ENCODE measurements at regions not wholly inside any gene's neighbourhood (a gene's known extent, or its start where the extent isn't known, plus 50 kb on each side); places are given as distances from the start of the nearest gene placed in this dataset.

DNA sequence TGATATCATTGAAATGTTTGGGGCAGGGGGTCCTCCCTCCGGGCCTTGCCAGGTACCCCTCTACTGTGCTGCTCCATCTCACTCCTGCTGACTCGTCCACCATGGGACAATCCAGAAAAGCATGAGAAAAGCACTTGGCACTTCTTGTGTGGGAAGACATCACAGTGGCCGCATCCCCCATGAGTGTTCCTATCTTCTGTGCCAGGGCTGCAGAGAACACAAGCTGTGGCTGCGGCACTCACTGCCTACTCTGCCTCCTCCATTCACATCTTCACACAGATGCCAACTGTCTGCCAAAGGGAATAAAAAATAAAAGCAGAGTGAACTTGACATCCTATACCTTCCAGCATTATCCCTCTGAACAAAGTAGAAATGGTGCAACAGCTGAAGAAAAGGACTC lies 117.4 kb upstream of the PROKR2 start:
- no peaks in the 10 kb centered on the region for H3K36me3 ChIP-seq (ENCODE audit: control insufficient read depth in 2 of 4, insufficient read depth in 4 of 4, low read length in 3 of 4)
- H2AK5ac ChIP-seq (ENCODE audit: low read depth, low read length) = no peak overlapping the region
- no peak overlapping the region for H3K27ac ChIP-seq (ENCODE audit: low read depth, low read length)
- H4K8ac ChIP-seq (ENCODE audit: extremely low read depth, insufficient read depth, low read length) = no peak overlapping the region
- no peaks in the 10 kb centered on the region for H3K79me1 ChIP-seq (ENCODE audit: low read depth, low read length)
- no peak for TF ChIP-seq SAP30 (IDR thresholded peaks at IDR 0.05; ENCODE audit: insufficient read depth, insufficient replicate concordance, low read length)
- TF ChIP-seq HDAC2 (IDR thresholded peaks at IDR 0.05; ENCODE audit: borderline replicate concordance in 1 of 2, low read depth in 2 of 2, low read length in 2 of 2) = no peak
- no peak for TF ChIP-seq SP1 (IDR thresholded peaks at IDR 0.05; ENCODE audit: low read depth, low read length)
- no peak for TF ChIP-seq CREB1 (IDR thresholded peaks at IDR 0.05)
- no peak for TF ChIP-seq CEBPB (IDR thresholded peaks at IDR 0.05; ENCODE audit: low read depth, low read length)
- no peak for TF ChIP-seq POLR2AphosphoS5 (IDR thresholded peaks at IDR 0.05; ENCODE audit: low read depth, low read length)
- TF ChIP-seq SIN3A (conservative IDR thresholded peaks at IDR 0.05 in 1 of 2, IDR thresholded peaks at IDR 0.05 in 1 of 2; ENCODE audit: low read depth in 1 of 2, low read length in 2 of 2) = no peak
- no peak for TF ChIP-seq RXRA (IDR thresholded peaks at IDR 0.05; ENCODE audit: insufficient read depth, low read depth, low read length)
- no peak for TF ChIP-seq TCF12 (IDR thresholded peaks at IDR 0.05; ENCODE audit: low read depth, low read length)
- TF ChIP-seq BRCA1 (IDR thresholded peaks at IDR 0.05; ENCODE audit: low read depth, low read length) = no peak
- no peak for TF ChIP-seq TBP (IDR thresholded peaks at IDR 0.05; ENCODE audit: low read depth, low read length)
- TF ChIP-seq POU5F1 (IDR thresholded peaks at IDR 0.05; ENCODE audit: low read depth, low read length) = no peak
- TF ChIP-seq RAD21 (IDR thresholded peaks at IDR 0.05 in 1 of 2, conservative IDR thresholded peaks at IDR 0.05 in 1 of 2; ENCODE audit: low read depth in 2 of 2, low read length in 2 of 2) = no peak
- no peak for TF ChIP-seq EGR1 (IDR thresholded peaks at IDR 0.05; ENCODE audit: borderline replicate concordance, low read depth, low read length)
- TF ChIP-seq, protein P1, sequence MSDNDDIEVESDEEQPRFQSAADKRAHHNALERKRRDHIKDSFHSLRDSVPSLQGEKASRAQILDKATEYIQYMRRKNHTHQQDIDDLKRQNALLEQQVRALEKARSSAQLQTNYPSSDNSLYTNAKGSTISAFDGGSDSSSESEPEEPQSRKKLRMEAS (IDR thresholded peaks at IDR 0.05) = no peak
- H2AFZ ChIP-seq (ENCODE audit: low read length) = no peak overlapping the region
- H3K79me2 ChIP-seq (ENCODE audit: control insufficient read depth in 1 of 2, insufficient read depth in 2 of 2, low read length in 2 of 2) = no peaks in the 10 kb centered on the region
- CTCF ChIA-PET (ENCODE audit: partially characterized antibody) = interaction anchor here (0.6 to 1.7 kb wide), 2 partner anchors 15 to 41 kb away, joined by 3 to 6 read pairs; no protein-coding TSS in a partner anchor
- FAIRE-seq = no peak
- H3K9me3 ChIP-seq (ENCODE audit: insufficient read depth in 2 of 2, low read depth in 1 of 2, low read length in 1 of 2) = no peaks in the 10 kb centered on the region
- WGBS, 2 experiments (ENCODE audit: extremely low coverage in 1 of 2, insufficient coverage in 1 of 2, insufficient read length in 1 of 2, insufficient replicate concordance in 2 of 2, low coverage in 1 of 2, low lambda C conversion rate in 2 of 2, missing lambda C conversion rate in 1 of 2) = 85% methylated on average over 4 of the region's 4 CpGs; no CpG with 5 or more reads in 1 of the 2 experiments
- no peak overlapping the region for H3K14ac ChIP-seq (ENCODE audit: insufficient read length)
- H4K91ac ChIP-seq (replicated peaks; ENCODE audit: insufficient read length, low read length) = no peak overlapping the region
- H3K27me3 ChIP-seq (replicated peaks in 1 of 4; ENCODE audit: control insufficient read depth in 3 of 4, extremely low read depth in 1 of 4, insufficient read depth in 3 of 4, low read length in 3 of 4) = peaks cover 0 to 3% (median 0%) of the 10 kb centered on the region in 4 experiments; a peak in 1 of 7 replicates
- H3K9ac ChIP-seq (replicated peaks in 1 of 4; ENCODE audit: extremely low read depth in 1 of 4, low read depth in 3 of 4, low read length in 3 of 4) = no peak overlapping the region
- H3K4me3 ChIP-seq (ENCODE audit: extremely low read depth in 1 of 4, insufficient read depth in 2 of 4, low read depth in 3 of 4, low read length in 4 of 4) = no peak overlapping the region
- H3K4me1 ChIP-seq (replicated peaks in 1 of 4; ENCODE audit: control insufficient read depth in 3 of 4, insufficient read depth in 4 of 4, low read length in 3 of 4) = no peaks in the 10 kb centered on the region
- H3K18ac ChIP-seq (ENCODE audit: extremely low read depth, low read length) = no peak overlapping the region
- H3K23ac ChIP-seq (ENCODE audit: insufficient read length) = no peak overlapping the region
- no peak overlapping the region for H2BK20ac ChIP-seq (ENCODE audit: low read length)
- no peaks in the 10 kb centered on the region for H3K23me2 ChIP-seq (ENCODE audit: low read depth, low read length)
- H3K4ac ChIP-seq (replicated peaks; ENCODE audit: insufficient read length, low read depth, low read length) = no peak overlapping the region
- H2BK12ac ChIP-seq (ENCODE audit: low read depth, low read length) = no peak overlapping the region
- H2BK5ac ChIP-seq (ENCODE audit: low read depth, low read length) = no peak overlapping the region
- H4K5ac ChIP-seq (ENCODE audit: insufficient read length, low read depth, low read length) = no peak overlapping the region
- no peak for DNase-seq (ENCODE audit: low read depth in 1 of 2, low spot score in 2 of 2)
- H3K4me2 ChIP-seq (ENCODE audit: insufficient read depth in 1 of 2, low read depth in 2 of 2, low read length in 2 of 2) = no peak overlapping the region
- no peak overlapping the region for H2BK120ac ChIP-seq (replicated peaks; ENCODE audit: low read depth, low read length)
- POLR2A ChIA-PET (ENCODE audit: partially characterized antibody) = no interaction called here
- no peak overlapping the region for H2BK15ac ChIP-seq (ENCODE audit: low read length)
- no peak overlapping the region for H3K56ac ChIP-seq (replicated peaks; ENCODE audit: insufficient read length, low read depth, low read length)
- no peaks in the 10 kb centered on the region for H4K20me1 ChIP-seq (replicated peaks in 1 of 2; ENCODE audit: control insufficient read depth in 1 of 2, insufficient read depth in 2 of 2, low read length in 2 of 2)
